Chondrocyte (in vitro differentiated cells): ENCODE measurements at regions not wholly inside any gene's neighbourhood (a gene's known extent, or its start where the extent isn't known, plus 50 kb on each side); places are given as distances from the start of the nearest gene placed in this dataset.

Experiments used
- DNase-seq: peaks from one replicate; pipeline ENCODE4 v3.0.0; 2021; ENCODE audit warnings: mixed read lengths, low spot score
- H3K27ac Mint-ChIP-seq: one replicate; pipeline ENCODE4 v1.8.0; 2021; ENCODE audit warnings: mild to moderate bottlenecking, moderate library complexity, mixed read lengths; ENCODE audit not compliant: unreplicated experiment
- H3K27me3 Mint-ChIP-seq: 2 replicates; pipeline ENCODE4 v1.8.0; 2021; ENCODE audit warnings: low read depth, mixed read lengths
- H3K36me3 Mint-ChIP-seq: 2 replicates; pipeline ENCODE4 v1.8.0; 2021; ENCODE audit warnings: low read depth, mixed read lengths
- H3K4me1 Mint-ChIP-seq: 2 replicates; pipeline ENCODE4 v1.8.0; 2021; ENCODE audit warnings: low read depth, mild to moderate bottlenecking, mixed read lengths
- H3K4me3 Mint-ChIP-seq: one replicate; pipeline ENCODE4 v1.8.0; 2021; ENCODE audit warnings: mild to moderate bottlenecking, moderate library complexity, mixed read lengths; ENCODE audit not compliant: unreplicated experiment
- H3K9me3 Mint-ChIP-seq: 2 replicates; pipeline ENCODE4 v1.8.0; 2021; ENCODE audit warnings: low read depth, mixed read lengths
- CTCF ChIP-seq: fragments of 200-600 bp; sonication (generic); IDR thresholded peaks from 2 replicates; pipeline ENCODE4 v1.5.0; 2021; ENCODE audit warnings: antibody characterized with exemption, mild to moderate bottlenecking, moderate library complexity

DNA sequence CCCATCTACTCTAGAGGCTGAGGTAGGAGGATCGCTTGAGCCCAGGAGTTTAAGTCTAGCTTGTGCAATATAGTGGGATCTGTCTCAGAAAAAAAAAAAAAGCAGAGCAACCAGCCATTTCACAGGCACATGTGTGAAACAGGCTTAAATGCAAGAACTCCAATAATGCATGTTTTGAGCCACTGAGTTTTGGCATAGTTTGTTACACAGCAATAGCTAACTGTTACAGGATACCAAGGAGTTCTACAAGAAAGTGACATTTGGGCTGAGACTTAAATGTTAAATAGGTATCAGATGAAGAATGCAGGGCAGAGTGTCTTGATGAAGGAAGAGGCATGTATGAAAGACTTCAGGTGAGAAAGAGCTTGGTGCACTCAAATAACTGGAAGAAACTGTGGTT is 240.0 kb upstream of the FOXN3 start:
- H3K4me1 Mint-ChIP-seq = peaks cover 6% of the 10 kb centered on the region
- H3K27me3 Mint-ChIP-seq = no peaks in the 10 kb centered on the region
- DNase-seq = no peak
- no peak overlapping the region for H3K4me3 Mint-ChIP-seq
- H3K36me3 Mint-ChIP-seq = no peaks in the 10 kb centered on the region
- no peak for TF ChIP-seq CTCF
- H3K9me3 Mint-ChIP-seq = peaks cover 4% of the 10 kb centered on the region
- no peak overlapping the region for H3K27ac Mint-ChIP-seq

DNA sequence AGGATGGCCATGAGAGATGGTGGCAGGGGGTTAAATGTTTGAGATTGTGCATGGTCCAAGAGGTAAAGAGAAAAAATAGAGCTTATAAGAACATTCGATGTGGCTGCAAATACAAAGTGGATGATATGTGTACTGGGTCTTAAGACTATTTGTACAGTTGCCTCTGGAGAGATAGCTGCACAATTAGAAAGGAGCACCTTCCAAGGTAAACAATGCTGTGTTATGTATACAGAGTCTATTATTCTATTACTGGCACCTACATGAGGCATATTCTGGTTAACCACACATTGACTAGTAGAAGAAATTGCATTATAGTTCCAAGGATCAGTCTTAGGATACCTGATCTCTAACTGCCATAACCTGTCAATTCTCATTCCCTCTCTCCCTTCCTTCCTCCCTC is 238.0 kb upstream of the FOXN3 start:
- H3K27ac Mint-ChIP-seq = no peak overlapping the region
- no peak overlapping the region for H3K4me3 Mint-ChIP-seq
- no peak for DNase-seq

GRCh38 chr14:89652352-89652751 is 235.3 kb upstream of the FOXN3 start:
- H3K36me3 Mint-ChIP-seq = no peaks in the 10 kb centered on the region
- no peak overlapping the region for H3K27ac Mint-ChIP-seq
- no peak for TF ChIP-seq CTCF
- H3K4me3 Mint-ChIP-seq = no peak overlapping the region
- H3K9me3 Mint-ChIP-seq = peaks cover 4% of the 10 kb centered on the region
- DNase-seq = no peak
- H3K4me1 Mint-ChIP-seq = no peaks in the 10 kb centered on the region
- no peaks in the 10 kb centered on the region for H3K27me3 Mint-ChIP-seq

More for the DNA sequence above, 238.0 kb upstream of the FOXN3 start:
- Mint-ChIP-seq H3K27me3 (no peaks in the 10 kb centered on the region), H3K4me1 (peaks cover 3% of the 10 kb centered on the region), H3K36me3 (no peaks in the 10 kb centered on the region), H3K9me3 (peaks cover 4% of the 10 kb centered on the region)
- no peak for TF ChIP-seq CTCF

DNA sequence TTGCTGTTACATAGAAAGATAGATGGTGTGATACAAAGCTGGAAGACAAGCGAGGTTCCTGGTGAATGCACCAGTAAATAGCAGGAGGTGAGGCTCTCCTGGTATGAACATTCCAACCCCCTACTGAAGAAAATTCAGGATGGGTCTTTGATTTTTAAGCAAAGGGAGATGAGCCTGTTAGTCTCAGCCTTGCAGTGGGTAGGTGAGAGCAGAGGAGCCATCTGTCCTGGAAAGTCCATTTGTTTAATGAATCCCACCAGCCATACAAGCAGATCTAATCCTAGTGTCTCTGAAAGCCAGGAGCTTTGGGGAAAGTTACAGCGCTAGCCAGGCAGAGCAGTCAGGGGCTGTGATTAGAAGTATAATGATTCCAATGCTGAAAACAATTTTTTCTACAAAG is 234.8 kb upstream of the FOXN3 start:
- H3K36me3 Mint-ChIP-seq = no peaks in the 10 kb centered on the region
- DNase-seq = no peak
- no peaks in the 10 kb centered on the region for H3K9me3 Mint-ChIP-seq
- H3K4me1 Mint-ChIP-seq = no peaks in the 10 kb centered on the region
- no peaks in the 10 kb centered on the region for H3K27me3 Mint-ChIP-seq
- H3K27ac Mint-ChIP-seq = no peak overlapping the region
- no peak for TF ChIP-seq CTCF
- H3K4me3 Mint-ChIP-seq = no peak overlapping the region

- no peak for DNase-seq
- H3K9me3 Mint-ChIP-seq = no peaks in the 10 kb centered on the region
- H3K4me3 Mint-ChIP-seq = no peak overlapping the region
- no peaks in the 10 kb centered on the region for H3K36me3 Mint-ChIP-seq
- TF ChIP-seq CTCF = no peak
- H3K27ac Mint-ChIP-seq = no peak overlapping the region
- H3K4me1 Mint-ChIP-seq = no peaks in the 10 kb centered on the region
- no peaks in the 10 kb centered on the region for H3K27me3 Mint-ChIP-seq
These were observed 233.3 kb upstream of the FOXN3 start for GRCh38 chr14:89650077-89650978.
